Activated CD4-positive, alpha-beta memory T cell treated with anti-CD3 and anti-CD28 coated beads, Interleukin-2, amount 10 ng/mL, durations not matched to agents 7 days and 5 days (primary cell): ENCODE measurements at regions not wholly inside any gene's neighbourhood (a gene's known extent, or its start where the extent isn't known, plus 50 kb on each side); places are given as distances from the start of the nearest gene placed in this dataset.

Source experiments
- CTCF ChIA-PET: fragments of 350-600 bp; sonication (Branson Sonifier 250); formaldehyde crosslinking; loops from one replicate; lab custom pipeline; 2021; ENCODE audit warnings: antibody characterized with exemption, inconsistent platforms; lab: Charles Lee
- POLR2A ChIA-PET: fragments of 350-600 bp; sonication (Branson Sonifier 250); formaldehyde crosslinking; loops from one replicate; lab custom pipeline; 2021; ENCODE audit warnings: antibody characterized with exemption; lab: Charles Lee
- DNase-seq: peaks from one replicate; pipeline ENCODE4 v3.0.0-alpha.2; 2020
- H3K27ac Mint-ChIP-seq: one replicate; pipeline ENCODE4 v1.8.0; 2021; ENCODE audit warnings: mild to moderate bottlenecking, mixed read lengths
- H3K27me3 Mint-ChIP-seq: one replicate; pipeline ENCODE4 v1.8.0; 2021; ENCODE audit warnings: mixed read lengths
- H3K36me3 Mint-ChIP-seq: one replicate; pipeline ENCODE4 v1.8.0; 2021; ENCODE audit warnings: low read depth, mixed read lengths
- H3K4me1 Mint-ChIP-seq: one replicate; pipeline ENCODE4 v1.8.0; 2021; ENCODE audit warnings: mixed read lengths
- H3K4me3 Mint-ChIP-seq: one replicate; pipeline ENCODE4 v1.8.0; 2021; ENCODE audit warnings: mild to moderate bottlenecking, mixed read lengths
- H3K9me3 Mint-ChIP-seq: one replicate; pipeline ENCODE4 v1.8.0; 2021; ENCODE audit warnings: mixed read lengths

DNA sequence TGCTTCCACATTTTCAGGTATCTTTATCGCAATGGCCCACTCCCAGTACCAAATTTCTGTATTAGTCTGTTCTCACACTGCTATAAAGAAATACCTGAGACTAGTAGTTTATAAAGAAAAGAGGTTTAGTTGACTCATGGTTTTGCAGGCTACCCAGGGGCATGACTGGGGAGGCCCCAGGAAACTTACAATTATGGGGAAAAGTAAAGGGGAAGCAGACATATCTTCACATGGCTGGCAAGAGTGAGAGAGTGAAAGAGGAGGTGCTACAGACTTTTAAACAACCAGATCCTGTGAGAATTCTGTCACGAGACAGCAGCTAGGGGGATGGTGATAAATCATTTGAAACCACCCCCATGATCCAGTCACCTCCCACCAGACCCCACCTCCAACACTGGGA lies 238.2 kb upstream of the DMAC1 start:
- no peak overlapping the region for H3K27ac Mint-ChIP-seq

DNA sequence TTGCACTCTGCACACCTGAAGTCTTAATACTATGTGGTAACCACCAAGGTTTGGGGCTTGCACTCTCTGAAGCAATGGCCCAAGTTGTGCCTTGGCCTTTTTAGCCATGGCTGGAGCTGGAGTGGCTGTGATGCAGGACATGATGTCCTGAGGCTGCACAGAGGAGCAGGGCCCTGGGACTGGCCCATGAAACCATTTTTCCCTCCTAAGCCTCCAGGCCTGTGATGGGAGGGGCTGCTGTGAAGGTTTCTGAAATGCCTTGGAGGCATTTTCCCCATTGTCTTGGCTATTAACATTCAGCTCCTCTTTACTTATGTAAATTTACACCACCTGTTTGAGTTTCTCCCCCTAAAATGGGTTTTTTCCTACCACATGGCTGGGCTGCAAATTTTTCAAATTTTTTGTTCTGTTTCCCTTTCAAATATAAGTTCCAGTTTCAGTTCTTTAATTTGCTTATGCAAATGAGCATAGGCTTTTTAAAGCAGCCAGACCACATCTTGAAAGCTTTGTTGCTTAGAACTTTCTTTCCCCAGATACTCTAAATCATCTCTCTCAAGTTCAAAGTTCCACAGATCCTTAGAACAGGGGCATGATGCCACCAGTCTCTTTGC lies 237.4 kb upstream of the DMAC1 start:
- H3K4me1 Mint-ChIP-seq: no peaks in the 10 kb centered on the region
- CTCF ChIA-PET: no interaction called here
- H3K36me3 Mint-ChIP-seq: no peaks in the 10 kb centered on the region
- H3K27ac Mint-ChIP-seq: no peak overlapping the region
- no peak for DNase-seq
- H3K9me3 Mint-ChIP-seq: peaks cover 17% of the 10 kb centered on the region
- no peak overlapping the region for H3K4me3 Mint-ChIP-seq
- no peaks in the 10 kb centered on the region for H3K27me3 Mint-ChIP-seq
- POLR2A ChIA-PET: no interaction called here

More for the DNA sequence above, 238.2 kb upstream of the DMAC1 start:
- H3K4me1 Mint-ChIP-seq: no peaks in the 10 kb centered on the region
- CTCF ChIA-PET: no interaction called here
- DNase-seq: no peak
- no peaks in the 10 kb centered on the region for H3K36me3 Mint-ChIP-seq
- H3K27me3 Mint-ChIP-seq: no peaks in the 10 kb centered on the region
- H3K9me3 Mint-ChIP-seq: peaks cover 19% of the 10 kb centered on the region
- no peak overlapping the region for H3K4me3 Mint-ChIP-seq
- POLR2A ChIA-PET: no interaction called here

DNA sequence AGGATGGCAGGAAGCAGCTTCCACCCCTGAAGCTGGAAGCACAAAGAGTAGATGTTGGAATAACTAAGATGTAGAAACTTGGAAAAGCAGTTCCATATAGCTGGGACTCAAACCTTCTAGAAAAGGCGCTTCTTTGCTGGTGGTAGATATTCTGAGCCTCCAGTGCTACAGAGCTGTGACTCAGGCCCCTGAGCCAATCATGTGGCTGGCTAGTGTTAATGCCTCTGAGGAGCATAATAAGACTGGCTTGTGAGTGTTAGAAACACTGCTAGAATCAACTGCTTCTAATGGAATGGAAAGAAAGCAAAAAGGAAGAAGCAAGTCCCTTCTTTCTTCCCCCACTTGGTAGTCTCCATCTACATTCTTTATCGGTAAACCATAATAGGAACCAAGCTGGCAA lies 234.2 kb upstream of the DMAC1 start:
- DNase-seq: no peak
- Mint-ChIP-seq H3K36me3 (no peaks in the 10 kb centered on the region), H3K4me1 (no peaks in the 10 kb centered on the region), H3K9me3 (peaks cover 8% of the 10 kb centered on the region), H3K27ac (no peak overlapping the region), H3K27me3 (no peaks in the 10 kb centered on the region), H3K4me3 (no peak overlapping the region)
- ChIA-PET CTCF (no interaction called here), POLR2A (no interaction called here)

DNA sequence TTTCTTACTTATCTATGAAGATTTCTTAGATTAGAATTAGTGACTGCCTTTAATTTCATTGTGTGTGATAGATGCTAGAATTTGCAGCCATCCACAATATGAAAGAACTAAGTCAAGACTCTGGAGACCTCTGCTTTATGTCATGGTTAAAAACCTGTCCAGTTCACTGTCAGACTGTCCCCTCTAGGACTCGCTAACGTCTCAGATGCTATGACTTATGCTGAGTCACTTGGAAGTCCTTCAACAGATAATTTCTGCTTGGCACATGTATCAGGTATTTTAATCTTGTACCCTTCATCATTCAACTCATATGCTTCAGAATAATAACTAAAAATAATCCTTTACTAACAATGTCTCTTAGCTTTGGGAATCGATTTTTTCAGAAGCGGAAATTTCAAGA lies 230.5 kb upstream of the DMAC1 start:
- CTCF ChIA-PET: no interaction called here
- H3K9me3 Mint-ChIP-seq: no peaks in the 10 kb centered on the region
- POLR2A ChIA-PET: no interaction called here
- H3K36me3 Mint-ChIP-seq: no peaks in the 10 kb centered on the region
- no peak for DNase-seq
- H3K4me1 Mint-ChIP-seq: no peaks in the 10 kb centered on the region
- H3K4me3 Mint-ChIP-seq: no peak overlapping the region
- no peaks in the 10 kb centered on the region for H3K27me3 Mint-ChIP-seq
- no peak overlapping the region for H3K27ac Mint-ChIP-seq

DNA sequence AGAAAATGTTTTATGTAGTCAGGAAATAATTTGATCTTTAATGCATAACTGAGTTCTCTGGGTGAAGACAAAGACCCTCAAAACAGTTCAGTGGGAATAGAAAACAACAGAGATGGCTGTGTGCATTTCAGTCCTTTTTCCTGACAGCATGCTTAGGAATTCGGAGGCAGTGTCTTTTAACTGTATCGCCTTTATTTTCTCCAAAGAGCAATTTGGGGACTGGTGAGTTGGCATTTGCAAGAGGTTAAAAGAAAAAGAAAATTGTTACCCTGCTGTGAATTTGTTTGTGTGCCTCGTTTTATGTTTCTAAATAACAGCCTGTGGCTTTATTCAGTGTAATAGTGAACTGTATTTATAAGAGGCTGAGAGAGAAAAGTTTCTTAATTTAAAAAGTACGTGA lies 227.8 kb upstream of the DMAC1 start:
- ChIA-PET POLR2A (no interaction called here), CTCF (no interaction called here)
- Mint-ChIP-seq H3K36me3 (no peaks in the 10 kb centered on the region), H3K9me3 (no peaks in the 10 kb centered on the region), H3K27ac (no peak overlapping the region), H3K27me3 (no peaks in the 10 kb centered on the region), H3K4me3 (no peak overlapping the region), H3K4me1 (no peaks in the 10 kb centered on the region)
- no peak for DNase-seq

DNA sequence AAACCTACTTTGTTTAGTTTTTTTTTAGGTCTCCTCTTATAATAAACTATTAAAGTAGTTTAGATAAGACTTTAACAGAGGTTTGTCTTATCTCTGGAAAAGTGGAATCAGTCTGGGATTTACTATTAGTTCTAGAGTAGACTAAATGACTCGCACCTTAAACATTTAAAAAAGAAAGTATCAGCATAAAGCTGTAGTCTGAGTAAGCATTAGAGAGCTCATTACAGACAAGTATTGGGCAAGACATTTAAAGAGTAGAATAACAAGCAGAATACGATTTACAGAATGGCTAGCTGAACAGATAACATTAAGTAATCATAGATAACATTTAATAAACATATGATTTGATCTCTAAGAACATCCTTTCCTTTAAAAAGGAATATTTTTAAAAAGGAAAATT lies 226.0 kb upstream of the DMAC1 start:
- H3K27me3 Mint-ChIP-seq: no peaks in the 10 kb centered on the region
- no peaks in the 10 kb centered on the region for H3K4me1 Mint-ChIP-seq
- ChIA-PET CTCF (no interaction called here), POLR2A (no interaction called here)
- H3K4me3 Mint-ChIP-seq: no peak overlapping the region
- no peak overlapping the region for H3K27ac Mint-ChIP-seq
- H3K9me3 Mint-ChIP-seq: no peaks in the 10 kb centered on the region
- no peaks in the 10 kb centered on the region for H3K36me3 Mint-ChIP-seq
- DNase-seq: no peak

DNA sequence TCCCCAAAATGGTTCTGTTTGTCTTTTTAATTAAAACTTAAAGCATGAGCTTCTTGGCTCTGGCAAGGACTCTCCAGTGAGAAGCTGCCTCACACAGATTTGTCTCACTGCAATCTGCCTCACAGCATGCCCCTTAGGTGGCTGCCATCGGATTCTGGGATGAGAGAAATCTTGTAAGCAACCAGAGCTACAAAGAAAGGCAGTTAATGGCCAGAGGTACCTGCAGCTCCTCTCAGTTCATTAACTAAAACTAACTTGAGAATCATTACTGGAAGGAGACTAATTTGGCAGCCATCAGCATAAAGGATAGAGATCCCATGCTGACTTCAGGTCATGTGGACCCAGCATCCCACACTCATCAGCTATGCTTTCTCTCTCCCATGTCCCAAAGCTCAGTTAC lies 220.6 kb upstream of the DMAC1 start:
- H3K4me1 Mint-ChIP-seq: no peaks in the 10 kb centered on the region
- H3K4me3 Mint-ChIP-seq: no peak overlapping the region
- CTCF ChIA-PET: no interaction called here
- H3K27ac Mint-ChIP-seq: no peak overlapping the region
- DNase-seq: no peak
- no peaks in the 10 kb centered on the region for H3K36me3 Mint-ChIP-seq
- POLR2A ChIA-PET: no interaction called here
- no peaks in the 10 kb centered on the region for H3K27me3 Mint-ChIP-seq
- H3K9me3 Mint-ChIP-seq: no peaks in the 10 kb centered on the region

DNA sequence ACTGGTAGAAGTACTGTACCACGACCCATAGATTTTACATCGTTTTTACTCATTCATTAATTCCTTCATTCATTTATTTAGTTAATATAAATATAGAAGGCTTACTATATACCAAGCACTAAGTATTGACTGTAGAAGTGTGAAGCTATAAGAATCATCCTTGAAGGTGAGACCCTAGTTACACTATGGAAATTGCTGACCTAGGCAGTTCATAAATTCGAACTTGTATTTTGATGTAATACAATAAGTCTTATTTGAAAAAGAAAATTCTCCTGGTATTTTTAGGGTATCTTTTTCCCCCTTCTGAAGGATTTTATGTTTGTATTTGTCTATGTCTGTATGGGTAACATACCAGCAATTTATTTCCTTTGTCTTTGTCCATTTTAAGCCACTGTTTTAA lies 220.1 kb upstream of the DMAC1 start:
- DNase-seq: no peak
- CTCF ChIA-PET: no interaction called here
- Mint-ChIP-seq H3K4me1 (no peaks in the 10 kb centered on the region), H3K27me3 (no peaks in the 10 kb centered on the region), H3K4me3 (no peak overlapping the region), H3K27ac (no peak overlapping the region), H3K36me3 (no peaks in the 10 kb centered on the region), H3K9me3 (no peaks in the 10 kb centered on the region)
- POLR2A ChIA-PET: no interaction called here

DNA sequence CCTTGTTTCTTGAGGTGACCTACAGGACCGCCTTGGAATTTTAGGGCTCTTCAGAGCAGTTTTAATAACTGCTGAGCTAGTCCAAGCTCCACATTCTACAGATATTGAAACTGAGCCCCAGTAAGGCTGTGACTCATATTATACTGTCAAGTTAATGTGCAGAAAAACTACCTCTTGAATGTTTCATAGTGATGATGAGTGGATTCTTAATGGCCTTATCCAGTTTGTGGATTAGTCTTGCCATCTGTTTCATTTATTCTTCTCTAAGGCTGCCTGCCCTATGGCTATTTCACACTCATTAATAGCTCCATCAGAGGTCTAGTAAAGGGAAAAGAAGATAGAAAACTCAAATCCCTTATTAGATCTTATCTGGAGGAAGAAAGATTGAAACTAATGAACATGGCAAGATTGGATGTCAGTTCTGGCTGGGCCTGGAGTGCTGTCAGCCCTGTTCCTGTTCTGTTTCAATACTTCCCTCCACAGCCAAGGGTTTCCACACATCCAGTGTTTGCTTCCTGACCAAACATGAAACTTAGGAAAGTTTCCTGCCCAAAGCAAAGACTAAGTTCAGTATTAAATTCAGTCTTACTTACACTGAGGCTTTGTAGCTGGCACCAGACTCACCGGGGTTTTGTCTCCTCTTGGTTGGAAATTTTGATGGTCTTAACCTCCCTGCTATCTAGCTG lies 215.6 kb upstream of the DMAC1 start:
- no peak for DNase-seq
- ChIA-PET CTCF (interaction anchor here (0.7 kb wide), 1 partner anchor 171 kb away, joined by 3 read pairs; no protein-coding TSS in a partner anchor), POLR2A (no interaction called here)
- Mint-ChIP-seq H3K4me3 (no peak overlapping the region), H3K4me1 (no peaks in the 10 kb centered on the region), H3K27ac (no peak overlapping the region), H3K27me3 (no peaks in the 10 kb centered on the region), H3K9me3 (no peaks in the 10 kb centered on the region), H3K36me3 (no peaks in the 10 kb centered on the region)

DNA sequence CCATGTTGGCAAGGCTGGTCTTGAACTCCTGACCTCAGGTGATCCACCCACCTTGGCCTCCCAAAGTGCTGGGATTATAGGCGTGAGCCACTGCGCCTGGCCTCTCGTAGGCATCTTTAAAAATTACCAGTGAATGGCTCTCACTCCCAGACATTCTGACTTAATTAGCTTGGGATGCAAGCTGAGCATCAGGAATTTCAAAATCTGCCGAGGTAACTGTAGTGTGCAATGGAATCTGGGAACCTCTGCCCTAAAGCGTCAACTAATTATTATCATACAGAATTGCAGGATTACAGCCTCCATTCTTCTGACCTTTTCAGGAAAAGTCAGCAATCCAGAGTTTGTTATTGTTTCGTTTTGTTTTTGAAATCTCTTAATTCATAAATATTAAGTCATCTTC lies 213.4 kb upstream of the DMAC1 start:
- Mint-ChIP-seq H3K36me3 (no peaks in the 10 kb centered on the region), H3K4me1 (no peaks in the 10 kb centered on the region), H3K27ac (no peak overlapping the region), H3K27me3 (no peaks in the 10 kb centered on the region), H3K4me3 (no peak overlapping the region), H3K9me3 (peaks cover 4% of the 10 kb centered on the region)
- no peak for DNase-seq
- ChIA-PET CTCF (no interaction called here), POLR2A (no interaction called here)

DNA sequence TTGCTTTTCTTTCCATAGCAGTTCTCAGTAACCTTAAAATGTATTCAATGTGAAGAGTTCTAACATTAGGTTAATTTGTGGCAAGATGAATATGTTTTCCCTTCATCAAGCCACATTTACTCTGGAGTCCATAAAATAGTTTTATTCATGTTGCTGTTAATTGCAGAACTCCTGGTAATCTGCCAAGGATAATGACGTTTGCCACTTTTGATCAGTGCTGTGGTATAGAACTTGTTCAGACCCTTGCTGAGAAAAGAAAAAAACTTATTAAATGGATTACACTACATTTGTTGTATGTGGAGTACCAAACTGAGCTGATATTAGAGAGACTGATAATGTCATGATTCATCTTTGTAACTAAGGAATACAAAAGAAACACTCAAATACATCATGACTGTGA lies 212.4 kb upstream of the DMAC1 start:
- peaks cover 4% of the 10 kb centered on the region for H3K9me3 Mint-ChIP-seq
- H3K27me3 Mint-ChIP-seq: no peaks in the 10 kb centered on the region
- no peak overlapping the region for H3K4me3 Mint-ChIP-seq
- H3K4me1 Mint-ChIP-seq: no peaks in the 10 kb centered on the region
- ChIA-PET POLR2A (no interaction called here), CTCF (no interaction called here)
- no peak overlapping the region for H3K27ac Mint-ChIP-seq
- DNase-seq: no peak
- H3K36me3 Mint-ChIP-seq: no peaks in the 10 kb centered on the region

DNA sequence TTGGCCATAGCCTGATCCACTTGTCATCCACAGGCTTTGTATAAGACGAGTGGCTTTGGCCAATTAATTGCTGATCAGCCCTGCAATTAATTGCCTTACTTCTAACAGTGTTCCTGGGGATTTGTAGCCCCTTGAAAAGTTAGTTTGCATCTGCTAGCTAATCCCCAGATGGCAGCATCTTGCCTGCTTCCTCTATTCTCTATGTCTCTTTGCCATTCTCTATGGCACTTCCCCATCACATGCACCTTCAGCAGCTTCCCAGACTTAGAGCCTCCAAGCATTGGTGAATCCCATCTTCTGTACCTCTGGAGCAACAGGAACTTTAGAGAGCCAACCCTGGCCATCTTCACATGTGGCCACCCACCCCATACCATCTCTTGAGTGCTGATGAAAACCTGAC lies 197.0 kb upstream of the DMAC1 start:
- CTCF ChIA-PET: no interaction called here
- no peak for DNase-seq
- Mint-ChIP-seq H3K36me3 (no peaks in the 10 kb centered on the region), H3K4me3 (no peak overlapping the region), H3K9me3 (no peaks in the 10 kb centered on the region), H3K27ac (no peak overlapping the region), H3K4me1 (no peaks in the 10 kb centered on the region), H3K27me3 (no peaks in the 10 kb centered on the region)
- POLR2A ChIA-PET: no interaction called here

DNA sequence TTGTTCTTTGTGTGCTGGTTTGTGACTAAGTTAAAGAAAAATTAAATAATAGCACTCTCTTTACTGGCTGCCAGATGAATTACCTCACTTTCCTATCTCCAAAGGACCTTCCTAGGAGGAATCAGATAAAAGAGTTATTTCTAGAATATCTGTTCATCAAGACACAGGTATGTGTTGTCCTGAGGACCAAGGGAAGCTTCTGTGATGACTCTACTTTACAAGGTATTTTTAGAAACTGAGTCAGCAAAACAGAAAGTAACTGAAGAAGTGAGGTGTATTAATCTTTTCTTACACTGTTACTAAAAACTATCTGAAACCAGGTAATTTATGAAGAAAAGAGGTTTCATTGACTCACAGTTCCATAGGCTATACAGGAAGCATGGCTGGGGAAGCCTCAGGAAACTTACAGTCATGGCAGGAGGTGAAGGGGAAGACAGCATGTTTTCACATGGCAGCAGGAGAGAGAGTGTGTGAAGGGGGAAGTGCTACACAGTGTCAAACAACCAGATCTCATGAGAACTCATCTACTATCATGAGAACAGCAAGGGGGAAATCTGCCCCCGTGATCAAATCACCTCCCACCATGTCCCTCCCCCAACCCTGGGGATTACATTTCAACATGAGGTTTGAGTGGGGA lies 189.2 kb upstream of the DMAC1 start:
- Mint-ChIP-seq H3K27ac (no peak overlapping the region), H3K9me3 (peaks cover 2% of the 10 kb centered on the region), H3K4me1 (no peaks in the 10 kb centered on the region), H3K36me3 (no peaks in the 10 kb centered on the region), H3K27me3 (peaks cover 1% of the 10 kb centered on the region), H3K4me3 (no peak overlapping the region)
- POLR2A ChIA-PET: no interaction called here
- DNase-seq: no peak
- CTCF ChIA-PET: no interaction called here

DNA sequence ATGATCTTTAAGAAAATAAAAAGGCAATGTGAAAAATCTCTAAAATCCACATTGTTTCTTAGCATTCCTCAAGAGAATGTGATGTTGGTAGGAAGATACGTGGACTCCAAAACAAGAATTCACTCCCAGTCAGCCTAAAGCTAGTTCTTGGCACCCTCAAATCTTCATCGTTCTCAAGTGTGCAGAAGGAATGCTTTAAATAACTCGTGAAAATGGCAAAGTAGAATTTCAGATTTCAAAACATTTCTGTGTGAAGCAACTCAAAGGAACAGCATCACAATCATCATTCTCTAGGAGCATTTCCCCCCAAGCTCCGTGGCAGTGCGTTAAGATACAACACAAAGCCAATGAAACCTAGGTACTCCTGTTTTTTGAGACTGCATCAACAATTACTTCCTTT lies 185.1 kb upstream of the DMAC1 start:
- no peak for DNase-seq
- ChIA-PET CTCF (no interaction called here), POLR2A (no interaction called here)
- Mint-ChIP-seq H3K27me3 (peaks cover 3% of the 10 kb centered on the region), H3K4me1 (peaks cover 32% of the 10 kb centered on the region), H3K4me3 (no peak overlapping the region), H3K27ac (no peak overlapping the region), H3K9me3 (peaks cover 2% of the 10 kb centered on the region), H3K36me3 (peaks cover 3% of the 10 kb centered on the region)
